Liver (tissue), 8 donors: ENCODE measurements at regions not wholly inside any gene's neighbourhood (a gene's known extent, or its start where the extent isn't known, plus 50 kb on each side); places are given as distances from the start of the nearest gene placed in this dataset.

Experiments
- DNase-seq: peaks from one replicate; pipeline ENCODE4 v3.0.0-alpha.2; 2017; ENCODE audit warnings: low spot score
- H3K27ac ChIP-seq, 2 donors: one replicate each; pipeline ENCODE4 v1.7.0; 2013; ENCODE audit warnings: inconsistent platforms in 2 of 2, low read length in 2 of 2, control low read depth in 1 of 2, low read depth in 1 of 2, mild to moderate bottlenecking in 1 of 2
- H3K27me3 ChIP-seq, 4 donors: one replicate each; pipeline versions ENCODE4 v1.6.1 to v1.7.0; 2013; ENCODE audit warnings: low read length in 3 of 4, inconsistent platforms in 1 of 4, mild to moderate bottlenecking in 1 of 4, moderate library complexity in 1 of 4; ENCODE audit not compliant: control insufficient read depth in 4 of 4, insufficient read depth in 4 of 4
- H3K36me3 ChIP-seq, 4 donors: one replicate each; pipeline versions ENCODE4 v1.6.1 to v1.7.0; 2013; ENCODE audit warnings: low read length in 3 of 4, mild to moderate bottlenecking in 3 of 4, low read depth in 1 of 4, moderate library complexity in 1 of 4; ENCODE audit not compliant: control insufficient read depth in 4 of 4, insufficient read depth in 3 of 4
- H3K4me1 ChIP-seq, 4 donors: one replicate each; pipeline versions ENCODE4 v1.6.1 to v1.7.0; 2013; ENCODE audit warnings: low read length in 3 of 4, mild to moderate bottlenecking in 3 of 4, moderate library complexity in 1 of 4; ENCODE audit not compliant: control insufficient read depth in 4 of 4, insufficient read depth in 4 of 4
- H3K4me3 ChIP-seq, 3 donors: one replicate each; pipeline versions ENCODE4 v1.6.1 to v1.7.0; 2013; ENCODE audit warnings: low read length in 3 of 3, control low read depth in 1 of 3, low read depth in 1 of 3, mild to moderate bottlenecking in 1 of 3
- H3K9ac ChIP-seq, 2 donors: one replicate each; pipeline ENCODE4 v1.7.0; 2013; ENCODE audit warnings: low read length in 2 of 2, mild to moderate bottlenecking in 2 of 2, moderate library complexity in 2 of 2, control low read depth in 1 of 2, low read depth in 1 of 2
- H3K9me3 ChIP-seq, 4 donors: one replicate each; pipeline versions ENCODE4 v1.6.1 to v1.7.0; 2013; ENCODE audit warnings: low read length in 3 of 4; ENCODE audit not compliant: control insufficient read depth in 4 of 4
- FOXA1 ChIP-seq: IDR thresholded peaks from 2 replicates; pipeline ENCODE4 v1.6.1; 2016; ENCODE audit warnings: antibody characterized with exemption
- GABPA ChIP-seq, 2 donors: IDR thresholded peaks in 1 of 2; conservative IDR thresholded peaks in 1 of 2; 2 replicates each; pipeline ENCODE4 v1.6.1; 2016; ENCODE audit warnings: antibody characterized with exemption in 2 of 2, mild to moderate bottlenecking in 1 of 2, moderate library complexity in 1 of 2
- HNF4A ChIP-seq, 2 donors: conservative IDR thresholded peaks; 2 replicates each; pipeline ENCODE4 v1.6.1; 2016; ENCODE audit warnings: antibody characterized with exemption in 2 of 2, mild to moderate bottlenecking in 2 of 2
- HNF4G ChIP-seq: IDR thresholded peaks from 2 replicates; pipeline ENCODE4 v1.6.1; 2016; ENCODE audit warnings: antibody characterized with exemption
- JUND ChIP-seq, 2 donors: IDR thresholded peaks; 2 replicates each; pipeline ENCODE4 v1.6.1; 2016; ENCODE audit warnings: antibody characterized with exemption in 2 of 2
- NR2F2 ChIP-seq: IDR thresholded peaks from 2 replicates; pipeline ENCODE4 v1.6.1; 2016; ENCODE audit warnings: antibody characterized with exemption
- RAD21 ChIP-seq, 2 donors: IDR thresholded peaks; 2 replicates each; pipeline ENCODE4 v1.6.1; 2016; ENCODE audit warnings: antibody characterized with exemption in 2 of 2, mild to moderate bottlenecking in 2 of 2
- RXRA ChIP-seq, 2 donors: IDR thresholded peaks; 2 replicates each; pipeline ENCODE4 v1.6.1; 2017 to 2018; ENCODE audit warnings: antibody characterized with exemption in 2 of 2, mild to moderate bottlenecking in 1 of 2
- SP1 ChIP-seq: IDR thresholded peaks from 2 replicates; pipeline ENCODE4 v1.6.1; 2018; ENCODE audit warnings: antibody characterized with exemption, mild to moderate bottlenecking
- TAF1 ChIP-seq: conservative IDR thresholded peaks from 2 replicates; pipeline ENCODE4 v1.6.1; 2016; ENCODE audit warnings: antibody characterized with exemption, mild to moderate bottlenecking
- YY1 ChIP-seq: IDR thresholded peaks from 2 replicates; pipeline ENCODE4 v1.6.1; 2016; ENCODE audit warnings: antibody characterized with exemption, mild to moderate bottlenecking
- WGBS: extraction: QIAGEN DNeasy Blood & Tissue Kit; methylation state at CpG from one replicate; pipeline ENCODE4 v1.1.7; 2013; 5-methylcytosine and 5-hydroxymethylcytosine counted together
- TF ChIP-seq, protein P1 (sequence below): IDR thresholded peaks from 2 replicates; pipeline ENCODE4 v1.6.1; 2016; ENCODE audit warnings: antibody characterized with exemption
- TF ChIP-seq, protein P2 (sequence below): IDR thresholded peaks from 2 replicates; pipeline ENCODE4 v1.6.1; 2016; ENCODE audit warnings: antibody characterized with exemption
- TF ChIP-seq, protein P3 (sequence below): fragments of 150-350 bp; IDR thresholded peaks from 2 replicates; pipeline ENCODE4 v1.5.1; 2017; ENCODE audit warnings: improper control_type of control experiment, low read depth, low read length; ENCODE audit not compliant: missing input control
- TF ChIP-seq, protein P4 (sequence below): IDR thresholded peaks from 2 replicates; pipeline ENCODE4 v1.6.1; 2016; ENCODE audit warnings: antibody characterized with exemption, mild to moderate bottlenecking
- TF ChIP-seq, protein P5 (sequence below): IDR thresholded peaks from 2 replicates; pipeline ENCODE4 v1.6.1; 2016; ENCODE audit warnings: antibody characterized with exemption
- donor health status: healthy.
- donor health status: healthy.
- donor health status: healthy.
- donor health status: healthy.
- donor health status: healthy.

DNA sequence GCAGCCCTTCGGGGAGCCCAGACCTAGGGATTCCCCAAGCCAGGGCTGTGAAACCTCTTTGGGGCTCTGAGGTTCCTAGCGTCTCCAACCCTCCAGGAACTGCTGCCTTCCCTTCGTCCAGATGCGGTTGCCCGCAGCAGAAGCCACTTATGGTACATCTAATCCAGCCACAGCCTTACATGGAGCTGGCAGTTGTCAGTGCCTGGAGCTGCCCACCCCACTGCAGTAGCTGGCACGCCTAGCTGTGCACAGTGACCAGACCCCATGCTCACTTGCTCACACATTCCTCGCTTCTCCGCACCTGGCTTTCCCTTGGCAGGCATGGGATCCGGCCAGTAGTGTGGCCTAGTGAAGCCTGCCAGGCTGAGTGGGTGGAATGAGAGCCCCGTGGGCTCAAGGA lies 547.6 kb downstream of the TBC1D32 start (continued):
- TF ChIP-seq YY1, result no peak
- TF ChIP-seq HNF4A (conservative IDR thresholded peaks at IDR 0.05), result no peak
- TF ChIP-seq, protein P1, sequence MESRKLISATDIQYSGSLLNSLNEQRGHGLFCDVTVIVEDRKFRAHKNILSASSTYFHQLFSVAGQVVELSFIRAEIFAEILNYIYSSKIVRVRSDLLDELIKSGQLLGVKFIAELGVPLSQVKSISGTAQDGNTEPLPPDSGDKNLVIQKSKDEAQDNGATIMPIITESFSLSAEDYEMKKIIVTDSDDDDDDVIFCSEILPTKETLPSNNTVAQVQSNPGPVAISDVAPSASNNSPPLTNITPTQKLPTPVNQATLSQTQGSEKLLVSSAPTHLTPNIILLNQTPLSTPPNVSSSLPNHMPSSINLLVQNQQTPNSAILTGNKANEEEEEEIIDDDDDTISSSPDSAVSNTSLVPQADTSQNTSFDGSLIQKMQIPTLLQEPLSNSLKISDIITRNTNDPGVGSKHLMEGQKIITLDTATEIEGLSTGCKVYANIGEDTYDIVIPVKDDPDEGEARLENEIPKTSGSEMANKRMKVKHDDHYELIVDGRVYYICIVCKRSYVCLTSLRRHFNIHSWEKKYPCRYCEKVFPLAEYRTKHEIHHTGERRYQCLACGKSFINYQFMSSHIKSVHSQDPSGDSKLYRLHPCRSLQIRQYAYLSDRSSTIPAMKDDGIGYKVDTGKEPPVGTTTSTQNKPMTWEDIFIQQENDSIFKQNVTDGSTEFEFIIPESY, result no peak

DNA sequence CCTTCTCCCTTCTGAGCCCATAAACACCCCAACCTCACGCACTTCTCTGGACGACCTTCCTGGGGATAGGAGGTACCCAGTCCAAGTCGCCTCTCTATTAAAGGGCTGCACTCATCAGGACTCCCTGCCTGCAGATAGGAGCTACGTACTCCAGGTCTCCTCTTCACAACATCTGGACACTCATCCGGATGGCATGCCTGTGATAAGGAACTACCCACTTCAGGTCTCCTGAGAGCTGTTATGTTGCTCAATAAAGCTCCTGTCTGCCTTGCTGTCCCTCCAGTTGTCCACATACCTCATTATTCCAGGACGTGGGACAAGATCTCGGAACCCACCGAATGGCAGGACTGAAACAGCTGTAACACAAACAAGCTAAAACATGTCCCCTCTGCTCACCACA lies 548.0 kb downstream of the TBC1D32 start:
- TF ChIP-seq, protein P2, sequence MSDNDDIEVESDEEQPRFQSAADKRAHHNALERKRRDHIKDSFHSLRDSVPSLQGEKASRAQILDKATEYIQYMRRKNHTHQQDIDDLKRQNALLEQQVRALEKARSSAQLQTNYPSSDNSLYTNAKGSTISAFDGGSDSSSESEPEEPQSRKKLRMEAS, result no peak
- TF ChIP-seq FOXA1 (no peak), YY1 (no peak), RXRA (IDR thresholded peaks at IDR 0.05) (no peak), RAD21 (IDR thresholded peaks at IDR 0.05) (no peak), NR2F2 (no peak), SP1 (no peak), HNF4A (conservative IDR thresholded peaks at IDR 0.05) (no peak), GABPA (IDR thresholded peaks at IDR 0.05 in 1 of 2, conservative IDR thresholded peaks at IDR 0.05 in 1 of 2) (no peak)
- TF ChIP-seq, protein P3, sequence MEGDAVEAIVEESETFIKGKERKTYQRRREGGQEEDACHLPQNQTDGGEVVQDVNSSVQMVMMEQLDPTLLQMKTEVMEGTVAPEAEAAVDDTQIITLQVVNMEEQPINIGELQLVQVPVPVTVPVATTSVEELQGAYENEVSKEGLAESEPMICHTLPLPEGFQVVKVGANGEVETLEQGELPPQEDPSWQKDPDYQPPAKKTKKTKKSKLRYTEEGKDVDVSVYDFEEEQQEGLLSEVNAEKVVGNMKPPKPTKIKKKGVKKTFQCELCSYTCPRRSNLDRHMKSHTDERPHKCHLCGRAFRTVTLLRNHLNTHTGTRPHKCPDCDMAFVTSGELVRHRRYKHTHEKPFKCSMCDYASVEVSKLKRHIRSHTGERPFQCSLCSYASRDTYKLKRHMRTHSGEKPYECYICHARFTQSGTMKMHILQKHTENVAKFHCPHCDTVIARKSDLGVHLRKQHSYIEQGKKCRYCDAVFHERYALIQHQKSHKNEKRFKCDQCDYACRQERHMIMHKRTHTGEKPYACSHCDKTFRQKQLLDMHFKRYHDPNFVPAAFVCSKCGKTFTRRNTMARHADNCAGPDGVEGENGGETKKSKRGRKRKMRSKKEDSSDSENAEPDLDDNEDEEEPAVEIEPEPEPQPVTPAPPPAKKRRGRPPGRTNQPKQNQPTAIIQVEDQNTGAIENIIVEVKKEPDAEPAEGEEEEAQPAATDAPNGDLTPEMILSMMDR, result no peak
- no peak overlapping the region for H3K9ac ChIP-seq
- H3K9me3 ChIP-seq, result peaks cover 0 to 6% (median 0%) of the 10 kb centered on the region in 4 donors
- no peaks in the 10 kb centered on the region for H3K36me3 ChIP-seq
- WGBS, result 84% methylated on average over 8 of the region's 8 CpGs
- DNase-seq, result no peak
- H3K27ac ChIP-seq, result no peak overlapping the region
- no peaks in the 10 kb centered on the region for H3K4me1 ChIP-seq
- H3K4me3 ChIP-seq, result no peak overlapping the region
- H3K27me3 ChIP-seq, result no peaks in the 10 kb centered on the region

DNA sequence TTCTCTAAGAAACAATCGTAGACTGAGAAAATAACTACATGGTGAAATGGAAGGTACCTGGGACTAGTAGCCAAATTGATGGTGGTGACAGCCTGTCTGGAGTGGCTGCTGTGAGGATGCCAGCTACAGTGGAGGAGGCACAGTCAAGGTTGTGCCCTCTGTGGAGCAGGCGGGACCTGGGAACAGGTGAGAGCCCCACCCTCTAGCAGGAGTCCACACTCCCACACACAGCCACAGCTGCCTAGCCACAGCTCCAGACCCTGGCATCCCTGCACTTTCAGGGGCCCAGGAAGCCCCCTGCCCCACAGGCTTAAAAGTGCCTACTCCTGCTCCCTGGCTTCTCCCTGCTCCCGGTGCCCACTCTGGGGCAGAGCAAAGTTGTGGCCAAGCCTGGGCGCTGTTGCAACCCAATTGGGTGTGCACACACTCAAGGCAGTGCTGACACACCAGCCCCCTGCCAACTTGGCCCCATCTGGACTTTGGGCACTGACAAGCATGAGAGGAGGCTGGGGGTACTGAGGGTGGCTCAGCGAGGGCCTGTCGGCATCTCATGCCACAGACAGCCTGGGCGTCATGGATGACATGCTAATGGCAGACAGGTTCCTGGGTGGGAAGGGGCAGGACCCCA lies 548.7 kb downstream of the TBC1D32 start:
- Histone ChIP-seq H3K4me1 (no peaks in the 10 kb centered on the region), H3K9ac (no peak overlapping the region), H3K27me3 (no peaks in the 10 kb centered on the region), H3K9me3 (peaks cover 0 to 6% (median 0%) of the 10 kb centered on the region in 4 donors), H3K36me3 (no peaks in the 10 kb centered on the region), H3K4me3 (no peak overlapping the region), H3K27ac (no peak overlapping the region)
- no peak for DNase-seq
- WGBS, result 79% methylated on average over 7 of the region's 7 CpGs
- no peak for TF ChIP-seq FOXA1
- TF ChIP-seq TAF1, result no peak
- no peak for TF ChIP-seq RAD21 (IDR thresholded peaks at IDR 0.05)
- TF ChIP-seq, protein P4, sequence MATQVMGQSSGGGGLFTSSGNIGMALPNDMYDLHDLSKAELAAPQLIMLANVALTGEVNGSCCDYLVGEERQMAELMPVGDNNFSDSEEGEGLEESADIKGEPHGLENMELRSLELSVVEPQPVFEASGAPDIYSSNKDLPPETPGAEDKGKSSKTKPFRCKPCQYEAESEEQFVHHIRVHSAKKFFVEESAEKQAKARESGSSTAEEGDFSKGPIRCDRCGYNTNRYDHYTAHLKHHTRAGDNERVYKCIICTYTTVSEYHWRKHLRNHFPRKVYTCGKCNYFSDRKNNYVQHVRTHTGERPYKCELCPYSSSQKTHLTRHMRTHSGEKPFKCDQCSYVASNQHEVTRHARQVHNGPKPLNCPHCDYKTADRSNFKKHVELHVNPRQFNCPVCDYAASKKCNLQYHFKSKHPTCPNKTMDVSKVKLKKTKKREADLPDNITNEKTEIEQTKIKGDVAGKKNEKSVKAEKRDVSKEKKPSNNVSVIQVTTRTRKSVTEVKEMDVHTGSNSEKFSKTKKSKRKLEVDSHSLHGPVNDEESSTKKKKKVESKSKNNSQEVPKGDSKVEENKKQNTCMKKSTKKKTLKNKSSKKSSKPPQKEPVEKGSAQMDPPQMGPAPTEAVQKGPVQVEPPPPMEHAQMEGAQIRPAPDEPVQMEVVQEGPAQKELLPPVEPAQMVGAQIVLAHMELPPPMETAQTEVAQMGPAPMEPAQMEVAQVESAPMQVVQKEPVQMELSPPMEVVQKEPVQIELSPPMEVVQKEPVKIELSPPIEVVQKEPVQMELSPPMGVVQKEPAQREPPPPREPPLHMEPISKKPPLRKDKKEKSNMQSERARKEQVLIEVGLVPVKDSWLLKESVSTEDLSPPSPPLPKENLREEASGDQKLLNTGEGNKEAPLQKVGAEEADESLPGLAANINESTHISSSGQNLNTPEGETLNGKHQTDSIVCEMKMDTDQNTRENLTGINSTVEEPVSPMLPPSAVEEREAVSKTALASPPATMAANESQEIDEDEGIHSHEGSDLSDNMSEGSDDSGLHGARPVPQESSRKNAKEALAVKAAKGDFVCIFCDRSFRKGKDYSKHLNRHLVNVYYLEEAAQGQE, result no peak
- TF ChIP-seq HNF4A (conservative IDR thresholded peaks at IDR 0.05), result no peak
- TF ChIP-seq, protein P5, sequence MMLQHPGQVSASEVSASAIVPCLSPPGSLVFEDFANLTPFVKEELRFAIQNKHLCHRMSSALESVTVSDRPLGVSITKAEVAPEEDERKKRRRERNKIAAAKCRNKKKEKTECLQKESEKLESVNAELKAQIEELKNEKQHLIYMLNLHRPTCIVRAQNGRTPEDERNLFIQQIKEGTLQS, result no peak
- TF ChIP-seq, protein P1, result no peak
- TF ChIP-seq, protein P3, result no peak
- no peak for TF ChIP-seq HNF4G
- no peak for TF ChIP-seq JUND (IDR thresholded peaks at IDR 0.05)
- no peak for TF ChIP-seq NR2F2
- TF ChIP-seq, protein P2, result no peak
